K562 (cell line): ENCODE measurements at regions not wholly inside any gene's neighbourhood (a gene's known extent, or its start where the extent isn't known, plus 50 kb on each side); places are given as distances from the start of the nearest gene placed in this dataset.
"Not testable (repeated sequence)": the region's sequence is repeated elsewhere in the genome, so short reads cannot be mapped to it uniquely, and the experiment has no call there.

Experiments used
- CTCF ChIP-seq, 3 experiments: IDR thresholded peaks in 2 of 3; conservative IDR thresholded peaks in 1 of 3; 2 replicates each; pipeline ENCODE4 v1.5.1; 2011 to 2012; ENCODE audit warnings: low read length in 3 of 3, mild to moderate bottlenecking in 3 of 3, control low read depth in 2 of 3, improper control_type of control experiment in 1 of 3, inconsistent platforms in 1 of 3, low read depth in 1 of 3, mixed read lengths in 1 of 3, moderate library complexity in 1 of 3; ENCODE audit not compliant: insufficient read depth in 2 of 3
- IRF1 ChIP-seq: sonication (generic); formaldehyde crosslinking; IDR thresholded peaks from 2 replicates; pipeline ENCODE4 v1.8.0; 2022; ENCODE audit warnings: missing genetic modification reagents, mild to moderate bottlenecking, borderline replicate concordance
- JUN ChIP-seq, 2 experiments: sonication (generic) in 1 of 2; formaldehyde crosslinking in 1 of 2; IDR thresholded peaks; 2 replicates each; pipeline versions ENCODE4 v1.6.1 to v1.8.0; 2012 to 2022; ENCODE audit warnings: borderline replicate concordance in 2 of 2, mild to moderate bottlenecking in 2 of 2, improper control_type of control experiment in 1 of 2, low read depth in 1 of 2, low read length in 1 of 2, missing genetic modification reagents in 1 of 2
- JUNB ChIP-seq: fragments of 450-650 bp; formaldehyde crosslinking; conservative IDR thresholded peaks from 2 replicates; pipeline ENCODE4 v1.4.0; 2020; ENCODE audit warnings: mild to moderate bottlenecking
- PHF21A ChIP-seq: fragments of 450-650 bp; IDR thresholded peaks from 2 replicates; pipeline ENCODE4 v1.6.1; 2017; ENCODE audit warnings: low read depth, borderline replicate concordance
- POLR2A ChIP-seq: fragments of 450-650 bp; conservative IDR thresholded peaks from 2 replicates; pipeline ENCODE4 v1.6.1; 2016
- RNF219 ChIP-seq: fragments of 250-450 bp; sonication (Bioruptor Pico); IDR thresholded peaks from 2 replicates; pipeline ENCODE4 v1.5.0; 2022; ENCODE audit warnings: mild to moderate bottlenecking
- ZBTB17 ChIP-seq: fragments of 450-650 bp; formaldehyde crosslinking; IDR thresholded peaks from 2 replicates; pipeline ENCODE4 v1.4.0; 2020; ENCODE audit warnings: mild to moderate bottlenecking

- TF ChIP-seq IRF1; RNF219 (CRISPR knock-in tag); JUNB (CRISPR knock-in tag); POLR2A; PHF21A; CTCF (IDR thresholded peaks at IDR 0.05 in 2 of 3, conservative IDR thresholded peaks at IDR 0.05 in 1 of 3; ENCODE audit: insufficient read depth in 2 of 3, low read depth in 1 of 3, low read length in 3 of 3); JUN (IDR thresholded peaks at IDR 0.05; ENCODE audit: borderline replicate concordance, low read depth, low read length); JUN (CRISPR knock-in tag; IDR thresholded peaks at IDR 0.05; ENCODE audit: borderline replicate concordance); ZBTB17: not testable (repeated sequence)
Observed at GRCh38 chr1:121448064-121448463, 263.3 kb downstream of the SRGAP2C start.
